H9 (cell line): ENCODE measurements at regions not wholly inside any gene's neighbourhood (a gene's known extent, or its start where the extent isn't known, plus 50 kb on each side); places are given as distances from the start of the nearest gene placed in this dataset.

Source experiments
- DNase-seq: peaks from one replicate; pipeline ENCODE4 v3.0.0-alpha.2; 2017
- H2AFZ ChIP-seq: one replicate; pipeline ENCODE4 v1.6.1; 2013; ENCODE audit warnings: mild to moderate bottlenecking, low read length, control low read depth, moderate library complexity
- H2AK5ac ChIP-seq: 2 replicates; pipeline ENCODE4 v1.6.1; 2013; ENCODE audit warnings: low read length, control low read depth, mixed read lengths; ENCODE audit not compliant: insufficient read length
- H2BK120ac ChIP-seq: one replicate; pipeline ENCODE4 v1.6.1; 2013; ENCODE audit warnings: low read depth, mild to moderate bottlenecking, low read length, control low read depth, inconsistent platforms; ENCODE audit not compliant: poor library complexity, severe bottlenecking
- H2BK12ac ChIP-seq: 2 replicates; pipeline ENCODE4 v1.6.1; 2013; ENCODE audit warnings: low read length, control low read depth, mixed read lengths, low read depth; ENCODE audit not compliant: insufficient read length
- H2BK15ac ChIP-seq: 2 replicates; pipeline ENCODE4 v1.6.1; 2013; ENCODE audit warnings: low read depth, low read length, control low read depth
- H2BK20ac ChIP-seq: one replicate; pipeline ENCODE4 v1.6.1; 2013; ENCODE audit warnings: low read depth, mild to moderate bottlenecking, low read length, control low read depth, inconsistent platforms; ENCODE audit not compliant: poor library complexity, severe bottlenecking
- H2BK5ac ChIP-seq: 2 replicates; pipeline ENCODE4 v1.6.1; 2013; ENCODE audit warnings: low read length, control low read depth, mixed read lengths; ENCODE audit not compliant: insufficient read length
- H3K14ac ChIP-seq: 2 replicates; pipeline ENCODE4 v1.6.1; 2013; ENCODE audit warnings: low read length, control low read depth; ENCODE audit not compliant: insufficient read depth
- H3K18ac ChIP-seq: 2 replicates; pipeline ENCODE4 v1.6.1; 2013; ENCODE audit warnings: low read depth, mild to moderate bottlenecking, mixed read lengths, low read length, control low read depth; ENCODE audit not compliant: insufficient read length
- H3K23ac ChIP-seq: 2 replicates; pipeline ENCODE4 v1.6.1; 2013; ENCODE audit warnings: low read length, control low read depth, mixed read lengths, low read depth; ENCODE audit not compliant: insufficient read length
- H3K23me2 ChIP-seq: 2 replicates; pipeline ENCODE4 v1.6.1; 2013; ENCODE audit warnings: low read depth, mild to moderate bottlenecking, mixed read lengths, low read length, control low read depth; ENCODE audit not compliant: insufficient read length, poor library complexity, severe bottlenecking
- H3K27ac ChIP-seq: 2 replicates; pipeline ENCODE4 v1.5.1; 2013; ENCODE audit warnings: low read length, control low read depth, mixed read lengths, low read depth; ENCODE audit not compliant: insufficient read length
- H3K27me3 ChIP-seq: 2 replicates; pipeline ENCODE4 v1.6.1; 2013; ENCODE audit warnings: low read length, control low read depth, inconsistent platforms; ENCODE audit not compliant: insufficient read depth
- H3K4ac ChIP-seq: 2 replicates; pipeline ENCODE4 v1.6.1; 2013; ENCODE audit warnings: low read depth, mild to moderate bottlenecking, control low read depth, inconsistent platforms, low read length, moderate library complexity
- H3K4me1 ChIP-seq: 2 replicates; pipeline ENCODE4 v1.6.1; 2013; ENCODE audit warnings: low read length, control low read depth, inconsistent platforms; ENCODE audit not compliant: insufficient read depth
- H3K4me2 ChIP-seq: 2 replicates; pipeline ENCODE4 v1.6.1; 2013; ENCODE audit warnings: low read length, control low read depth, mixed read lengths; ENCODE audit not compliant: insufficient read length, insufficient read depth
- H3K56ac ChIP-seq: 2 replicates; pipeline ENCODE4 v1.6.1; 2013; ENCODE audit warnings: low read depth, mild to moderate bottlenecking, mixed read lengths, low read length, control low read depth; ENCODE audit not compliant: insufficient read length
- H3K79me1 ChIP-seq: 2 replicates; pipeline ENCODE4 v1.6.1; 2013; ENCODE audit warnings: low read depth, mild to moderate bottlenecking, moderate library complexity, low read length, control low read depth, inconsistent platforms; ENCODE audit not compliant: insufficient read depth, poor library complexity, severe bottlenecking
- H3K79me2 ChIP-seq: 2 replicates; pipeline ENCODE4 v1.6.1; 2013; ENCODE audit warnings: low read length, control low read depth, inconsistent platforms; ENCODE audit not compliant: insufficient read depth
- H3K9ac ChIP-seq: 2 replicates; pipeline ENCODE4 v1.6.1; 2013; ENCODE audit warnings: low read length, control low read depth, mixed read lengths; ENCODE audit not compliant: insufficient read length; ENCODE audit errors: extremely low read depth
- H3K9me3 ChIP-seq: one replicate; pipeline ENCODE4 v1.6.1; 2013; ENCODE audit warnings: low read depth, low read length, inconsistent platforms; ENCODE audit not compliant: control insufficient read depth
- H3T11ph ChIP-seq: one replicate; pipeline ENCODE4 v1.6.1; 2013; ENCODE audit warnings: mild to moderate bottlenecking, low read length, control low read depth, inconsistent platforms
- H4K20me1 ChIP-seq: one replicate; pipeline ENCODE4 v1.6.1; 2013; ENCODE audit not compliant: control insufficient read depth, insufficient read length, insufficient read depth
- H4K5ac ChIP-seq: 2 replicates; pipeline ENCODE4 v1.6.1; 2013; ENCODE audit warnings: low read depth, mild to moderate bottlenecking, mixed read lengths, low read length, control low read depth; ENCODE audit not compliant: insufficient read length
- H4K8ac ChIP-seq: replicated peaks from 2 replicates; pipeline ENCODE4 v1.6.1; 2013; ENCODE audit warnings: low read length, control low read depth, mixed read lengths, low read depth; ENCODE audit not compliant: insufficient read length
- H4K91ac ChIP-seq: 2 replicates; pipeline ENCODE4 v1.6.1; 2013; ENCODE audit warnings: low read depth, mild to moderate bottlenecking, moderate library complexity, mixed read lengths, low read length, control low read depth; ENCODE audit not compliant: insufficient read length
- H3K27ac Mint-ChIP-seq, 3 experiments: 2 replicates in 2 of 3; 3 replicates in 1 of 3; pipeline ENCODE4 v1.8.0; 2020 to 2021; ENCODE audit warnings: mixed read lengths in 3 of 3, mild to moderate bottlenecking in 1 of 3, moderate library complexity in 1 of 3
- H3K27me3 Mint-ChIP-seq: 2 replicates; pipeline ENCODE4 v1.8.0; 2021; ENCODE audit warnings: low read depth, mild to moderate bottlenecking, moderate library complexity, mixed read lengths
- H3K36me3 Mint-ChIP-seq, 3 experiments: 2 replicates in 2 of 3; 3 replicates in 1 of 3; pipeline ENCODE4 v1.8.0; 2020 to 2021; ENCODE audit warnings: low read depth in 3 of 3, mixed read lengths in 3 of 3; ENCODE audit not compliant: insufficient read depth in 1 of 3
- H3K4me1 Mint-ChIP-seq, 2 experiments: 2 replicates each; pipeline ENCODE4 v1.8.0; 2020; ENCODE audit warnings: mixed read lengths in 2 of 2
- H3K4me3 Mint-ChIP-seq, 2 experiments: 2 replicates in 1 of 2; 3 replicates in 1 of 2; pipeline ENCODE4 v1.8.0; 2020 to 2021; ENCODE audit warnings: mild to moderate bottlenecking in 2 of 2, mixed read lengths in 2 of 2, moderate library complexity in 1 of 2
- H3K9me3 Mint-ChIP-seq, 2 experiments: 2 replicates in 1 of 2; 3 replicates in 1 of 2; pipeline ENCODE4 v1.8.0; 2020; ENCODE audit warnings: mild to moderate bottlenecking in 2 of 2, mixed read lengths in 2 of 2, moderate library complexity in 1 of 2
- CTCF ChIP-seq: fragments of 200-600 bp; sonication (generic); conservative IDR thresholded peaks from 3 replicates; pipeline ENCODE4 v1.8.0; 2021; ENCODE audit warnings: antibody characterized with exemption, mild to moderate bottlenecking
- whole genome bisulfite sequencing: extraction: QIAGEN DNeasy Blood & Tissue Kit; methylation state at CpG from one replicate; pipeline ENCODE4 v1.1.7; 2013; ENCODE audit warnings: missing lambda C conversion rate, low lambda C conversion rate, mixed read lengths; ENCODE audit not compliant: insufficient read length; ENCODE audit errors: extremely low coverage; 5-methylcytosine and 5-hydroxymethylcytosine counted together

GRCh38 chr18:68499141-68499540 is 215.8 kb downstream of the TMX3 start:
- no CpG with 5 or more reads among the region's 2 CpGs for WGBS
- Histone ChIP-seq H3K27ac (no peak overlapping the region), H4K8ac (no peak overlapping the region), H2BK20ac (no peak overlapping the region), H2AK5ac (no peak overlapping the region), H3T11ph (no peak overlapping the region), H3K56ac (no peak overlapping the region), H3K79me1 (no peaks in the 10 kb centered on the region), H3K9ac (no peak overlapping the region), H3K4ac (no peak overlapping the region), H3K27me3 (no peaks in the 10 kb centered on the region), H2BK12ac (no peak overlapping the region), H4K5ac (no peak overlapping the region), H3K9me3 (no peaks in the 10 kb centered on the region), H4K91ac (no peak overlapping the region), H3K79me2 (no peaks in the 10 kb centered on the region), H3K23ac (no peak overlapping the region), H3K4me1 (no peaks in the 10 kb centered on the region; the same call in 1 of the 2 replicates), H3K23me2 (no peaks in the 10 kb centered on the region), H2BK15ac (no peak overlapping the region), H2BK120ac (no peak overlapping the region), H4K20me1 (no peaks in the 10 kb centered on the region), H2BK5ac (no peak overlapping the region), H2AFZ (no peak overlapping the region), H3K18ac (no peak overlapping the region), H3K14ac (no peak overlapping the region), H3K4me2 (no peak overlapping the region)
- TF ChIP-seq CTCF: no peak
- H3K9me3 Mint-ChIP-seq: no peaks in the 10 kb centered on the region
- no peak overlapping the region; a peak in 1 of 7 replicates for H3K27ac Mint-ChIP-seq
- no peak for DNase-seq
- H3K27me3 Mint-ChIP-seq: no peaks in the 10 kb centered on the region
- peaks cover 14 to 23% of the 10 kb centered on the region in 2 experiments for H3K4me1 Mint-ChIP-seq
- no peak overlapping the region for H3K4me3 Mint-ChIP-seq
- H3K36me3 Mint-ChIP-seq: no peaks in the 10 kb centered on the region
